ENCODE measurements at regions not wholly inside any gene's neighbourhood (a gene's known extent, or its start where the extent isn't known, plus 50 kb on each side); places are given as distances from the start of the nearest gene placed in this dataset.

DNA sequence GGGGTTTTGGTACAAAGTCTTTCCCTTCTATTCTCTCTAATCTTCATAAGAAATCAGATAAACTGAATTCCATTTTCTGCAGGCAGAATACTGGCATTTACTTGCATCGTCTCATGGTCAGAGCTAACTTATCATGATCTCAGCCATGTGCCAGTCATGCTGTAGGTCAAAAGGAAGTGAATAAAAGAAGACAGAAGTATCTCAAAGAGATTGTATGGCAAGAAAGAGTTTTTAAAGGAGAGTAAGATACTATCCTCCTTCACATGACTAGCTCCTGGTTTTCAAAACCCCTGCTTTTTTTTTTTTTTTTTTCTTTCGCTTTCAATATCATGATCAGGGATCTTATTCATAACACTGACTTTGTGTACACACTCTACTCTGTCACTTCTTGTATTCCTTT is 398.3 kb downstream of the C6orf118 start:
- intact Hi-C loops (cut with DNase I) = no loop called here
- Histone ChIP-seq H3K4me3 (no peak overlapping the region), H3K36me3 (no peaks in the 10 kb centered on the region), H3K27me3 (no peaks in the 10 kb centered on the region), H3K27ac (no peak overlapping the region), H3K9me3 (no peaks in the 10 kb centered on the region), H3K4me1 (no peaks in the 10 kb centered on the region)
- TF ChIP-seq POLR2A (IDR thresholded peaks at IDR 0.05) (no peak), POLR2AphosphoS5 (IDR thresholded peaks at IDR 0.05; ENCODE audit: insufficient read depth in 1 of 2, low read depth in 1 of 2) (no peak)
- TF ChIP-seq, protein P1, sequence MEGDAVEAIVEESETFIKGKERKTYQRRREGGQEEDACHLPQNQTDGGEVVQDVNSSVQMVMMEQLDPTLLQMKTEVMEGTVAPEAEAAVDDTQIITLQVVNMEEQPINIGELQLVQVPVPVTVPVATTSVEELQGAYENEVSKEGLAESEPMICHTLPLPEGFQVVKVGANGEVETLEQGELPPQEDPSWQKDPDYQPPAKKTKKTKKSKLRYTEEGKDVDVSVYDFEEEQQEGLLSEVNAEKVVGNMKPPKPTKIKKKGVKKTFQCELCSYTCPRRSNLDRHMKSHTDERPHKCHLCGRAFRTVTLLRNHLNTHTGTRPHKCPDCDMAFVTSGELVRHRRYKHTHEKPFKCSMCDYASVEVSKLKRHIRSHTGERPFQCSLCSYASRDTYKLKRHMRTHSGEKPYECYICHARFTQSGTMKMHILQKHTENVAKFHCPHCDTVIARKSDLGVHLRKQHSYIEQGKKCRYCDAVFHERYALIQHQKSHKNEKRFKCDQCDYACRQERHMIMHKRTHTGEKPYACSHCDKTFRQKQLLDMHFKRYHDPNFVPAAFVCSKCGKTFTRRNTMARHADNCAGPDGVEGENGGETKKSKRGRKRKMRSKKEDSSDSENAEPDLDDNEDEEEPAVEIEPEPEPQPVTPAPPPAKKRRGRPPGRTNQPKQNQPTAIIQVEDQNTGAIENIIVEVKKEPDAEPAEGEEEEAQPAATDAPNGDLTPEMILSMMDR (IDR thresholded peaks at IDR 0.05) = no peak
- no peak for DNase-seq (ENCODE audit: extremely low spot score in 2 of 2)

GRCh38 chr6:164906766-164907165 is 402.6 kb downstream of the C6orf118 start:
- no peak overlapping the region for H3K27ac ChIP-seq
- DNase-seq (ENCODE audit: extremely low spot score in 2 of 2) = no peak
- H3K36me3 ChIP-seq = no peaks in the 10 kb centered on the region
- H3K27me3 ChIP-seq = no peaks in the 10 kb centered on the region
- H3K4me3 ChIP-seq = no peak overlapping the region
- H3K9me3 ChIP-seq = no peaks in the 10 kb centered on the region
- H3K4me1 ChIP-seq = no peaks in the 10 kb centered on the region
- TF ChIP-seq, protein P1 (IDR thresholded peaks at IDR 0.05) = no peak
- TF ChIP-seq POLR2A (IDR thresholded peaks at IDR 0.05) (no peak), POLR2AphosphoS5 (IDR thresholded peaks at IDR 0.05; ENCODE audit: insufficient read depth in 1 of 2, low read depth in 1 of 2) (no peak)
- intact Hi-C loops (cut with DNase I) = no loop called here

DNA sequence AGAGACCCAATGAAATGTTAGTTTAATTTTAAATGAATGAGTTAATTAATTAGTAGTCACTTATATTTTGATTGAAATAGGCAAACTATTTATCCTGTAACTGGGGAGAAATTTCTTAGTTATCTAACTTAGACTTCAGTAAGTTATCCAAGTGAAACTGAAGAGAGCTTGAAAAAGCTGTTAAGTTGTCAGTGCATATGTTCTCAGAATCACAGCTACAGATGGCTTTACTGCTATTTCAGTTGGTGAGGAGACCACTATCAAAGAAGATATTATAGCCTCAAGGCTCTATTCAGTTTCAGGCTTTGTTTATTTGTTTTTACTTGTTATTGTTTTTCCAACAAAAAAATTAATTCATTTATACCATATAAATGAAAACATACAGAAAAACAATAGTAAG is 404.1 kb downstream of the C6orf118 start:
- DNase-seq (ENCODE audit: extremely low spot score in 2 of 2) = no peak
- Histone ChIP-seq H3K9me3 (no peaks in the 10 kb centered on the region), H3K36me3 (no peaks in the 10 kb centered on the region), H3K27me3 (no peaks in the 10 kb centered on the region), H3K4me1 (no peaks in the 10 kb centered on the region), H3K4me3 (no peak overlapping the region), H3K27ac (no peak overlapping the region)
- TF ChIP-seq, protein P1 (IDR thresholded peaks at IDR 0.05) = no peak
- no peak for TF ChIP-seq POLR2AphosphoS5 (IDR thresholded peaks at IDR 0.05; ENCODE audit: insufficient read depth in 1 of 2, low read depth in 1 of 2)
- TF ChIP-seq POLR2A (IDR thresholded peaks at IDR 0.05) = no peak
- intact Hi-C loops (cut with DNase I) = no loop called here

DNA sequence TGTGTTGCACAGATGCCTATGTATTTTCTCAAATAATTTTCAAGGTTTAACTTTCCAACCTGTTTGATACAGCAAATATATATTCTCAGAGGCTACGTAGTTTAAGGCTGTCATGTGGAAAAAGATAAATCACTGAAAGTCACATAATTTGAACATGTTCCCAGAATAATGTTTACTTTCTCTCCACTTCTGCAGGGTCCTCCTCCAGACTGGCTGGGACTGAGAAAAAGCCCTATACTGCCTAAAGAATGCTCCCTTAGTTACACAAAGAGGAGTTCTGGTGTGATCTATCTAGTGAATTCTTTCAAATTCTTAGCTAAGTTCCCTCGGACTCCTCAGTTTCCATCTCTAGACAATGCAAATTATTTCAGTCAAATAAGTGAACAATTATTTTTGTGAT is 411.0 kb downstream of the C6orf118 start:
- DNase-seq (ENCODE audit: extremely low spot score in 2 of 2) = no peak
- Histone ChIP-seq H3K27me3 (no peaks in the 10 kb centered on the region), H3K4me3 (no peak overlapping the region), H3K27ac (no peak overlapping the region), H3K9me3 (no peaks in the 10 kb centered on the region), H3K36me3 (no peaks in the 10 kb centered on the region), H3K4me1 (no peaks in the 10 kb centered on the region)
- TF ChIP-seq POLR2AphosphoS5 (IDR thresholded peaks at IDR 0.05; ENCODE audit: insufficient read depth in 1 of 2, low read depth in 1 of 2) (no peak), POLR2A (IDR thresholded peaks at IDR 0.05) (no peak)
- TF ChIP-seq, protein P1 (IDR thresholded peaks at IDR 0.05) = no peak
- intact Hi-C loops (cut with DNase I) = no loop called here

DNA sequence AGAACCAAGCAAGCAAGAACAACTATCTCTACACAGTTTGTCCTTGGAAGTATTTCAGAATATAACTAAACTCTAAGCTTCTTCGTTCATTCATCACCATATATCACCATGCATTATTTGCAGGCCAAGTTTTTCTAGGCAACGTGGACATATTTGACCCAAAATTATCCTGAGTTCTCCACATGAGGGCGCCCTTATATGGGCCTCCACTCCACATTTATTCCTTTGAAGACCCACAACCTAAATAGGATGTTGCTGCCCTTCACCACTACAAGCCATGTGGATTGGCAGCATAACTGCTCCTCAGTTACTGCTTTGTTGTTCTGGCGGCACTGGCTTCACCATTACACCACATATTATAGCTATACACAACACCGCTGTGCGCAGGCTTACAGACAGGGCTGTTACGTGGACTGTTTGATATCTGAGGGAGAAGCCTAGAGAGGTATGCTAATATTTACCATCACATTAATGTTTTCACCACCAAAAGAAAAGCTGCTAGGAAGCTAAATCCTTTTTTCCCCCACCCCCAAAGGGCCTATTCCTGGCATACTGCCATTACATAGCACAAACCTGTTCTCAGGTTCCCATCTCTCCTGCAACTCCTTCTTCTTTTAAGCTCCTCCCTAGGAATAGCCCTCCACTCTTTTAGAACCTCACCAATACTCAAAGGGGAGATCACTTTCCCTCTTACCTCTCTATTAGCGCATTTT is 411.7 kb downstream of the C6orf118 start:
- no peak for TF ChIP-seq POLR2AphosphoS5 (IDR thresholded peaks at IDR 0.05; ENCODE audit: insufficient read depth in 1 of 2, low read depth in 1 of 2)
- TF ChIP-seq, protein P1 (IDR thresholded peaks at IDR 0.05) = no peak
- no peak for TF ChIP-seq POLR2A (IDR thresholded peaks at IDR 0.05)
- intact Hi-C loops (cut with DNase I) = no loop called here

More for the DNA sequence above, 411.7 kb downstream of the C6orf118 start:
- Histone ChIP-seq H3K4me3 (no peak overlapping the region), H3K9me3 (no peaks in the 10 kb centered on the region), H3K36me3 (no peaks in the 10 kb centered on the region), H3K27ac (no peak overlapping the region), H3K27me3 (no peaks in the 10 kb centered on the region), H3K4me1 (no peaks in the 10 kb centered on the region)
- DNase-seq (ENCODE audit: extremely low spot score in 2 of 2) = no peak
